ENCODE measurements at regions not wholly inside any gene's neighbourhood (a gene's known extent, or its start where the extent isn't known, plus 50 kb on each side); places are given as distances from the start of the nearest gene placed in this dataset.
A peak's percentile ranks its signal among the peaks of the same experiment; 100 is the strongest.

DNA sequence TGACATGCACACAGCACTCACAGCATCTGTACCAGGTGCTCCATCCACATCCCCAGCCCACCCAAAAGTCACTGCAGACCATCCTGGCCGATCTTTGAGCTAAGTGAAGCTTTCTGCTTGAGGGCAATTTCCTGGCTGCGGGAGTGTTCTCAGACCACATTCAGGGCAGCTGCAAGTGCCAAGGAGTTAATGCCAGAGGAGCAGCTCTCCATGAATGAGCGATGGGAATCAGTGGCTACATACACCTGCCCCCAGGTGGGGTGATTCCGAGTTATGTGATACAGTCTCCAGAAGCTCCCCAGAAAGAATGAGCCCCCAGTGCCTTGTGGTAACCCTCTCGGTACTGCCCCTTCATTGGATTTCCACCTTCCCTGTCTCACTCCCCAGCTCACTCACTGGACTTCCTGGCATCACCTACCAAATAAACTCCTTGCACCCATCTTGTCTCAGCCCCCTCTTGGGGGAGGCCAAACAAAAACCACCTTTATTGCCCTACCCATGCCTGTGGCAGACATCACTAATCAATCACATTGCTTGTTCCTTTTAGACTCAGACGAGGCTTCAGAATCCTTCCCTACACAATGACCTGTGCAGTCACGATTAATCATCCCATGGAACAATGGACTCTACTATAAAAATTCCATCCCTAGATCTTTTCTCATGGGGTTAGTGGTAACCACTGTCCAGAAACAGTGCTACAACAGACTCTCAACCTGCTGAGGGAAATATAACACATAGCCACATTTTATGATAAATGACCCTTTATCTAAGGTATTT lies 121.1 kb downstream of the IRX5 start:
- Histone ChIP-seq H3K36me3 (no peaks in the 10 kb centered on the region), H3K27me3 (peaks cover 0 to 36% (median 4%) of the 10 kb centered on the region in 3 donors), H3K9me3 (no peaks in the 10 kb centered on the region), H3K4me1 (peaks cover 0 to 5% (median 0%) of the 10 kb centered on the region in 4 donors), H3K27ac (no peak overlapping the region), H3K4me3 (no peak overlapping the region)
- TF ChIP-seq, protein P1, sequence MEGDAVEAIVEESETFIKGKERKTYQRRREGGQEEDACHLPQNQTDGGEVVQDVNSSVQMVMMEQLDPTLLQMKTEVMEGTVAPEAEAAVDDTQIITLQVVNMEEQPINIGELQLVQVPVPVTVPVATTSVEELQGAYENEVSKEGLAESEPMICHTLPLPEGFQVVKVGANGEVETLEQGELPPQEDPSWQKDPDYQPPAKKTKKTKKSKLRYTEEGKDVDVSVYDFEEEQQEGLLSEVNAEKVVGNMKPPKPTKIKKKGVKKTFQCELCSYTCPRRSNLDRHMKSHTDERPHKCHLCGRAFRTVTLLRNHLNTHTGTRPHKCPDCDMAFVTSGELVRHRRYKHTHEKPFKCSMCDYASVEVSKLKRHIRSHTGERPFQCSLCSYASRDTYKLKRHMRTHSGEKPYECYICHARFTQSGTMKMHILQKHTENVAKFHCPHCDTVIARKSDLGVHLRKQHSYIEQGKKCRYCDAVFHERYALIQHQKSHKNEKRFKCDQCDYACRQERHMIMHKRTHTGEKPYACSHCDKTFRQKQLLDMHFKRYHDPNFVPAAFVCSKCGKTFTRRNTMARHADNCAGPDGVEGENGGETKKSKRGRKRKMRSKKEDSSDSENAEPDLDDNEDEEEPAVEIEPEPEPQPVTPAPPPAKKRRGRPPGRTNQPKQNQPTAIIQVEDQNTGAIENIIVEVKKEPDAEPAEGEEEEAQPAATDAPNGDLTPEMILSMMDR (IDR thresholded peaks at IDR 0.05) = no peak
- no peak for TF ChIP-seq POLR2AphosphoS5 (IDR thresholded peaks at IDR 0.05)
- no peak for TF ChIP-seq EP300 (IDR thresholded peaks at IDR 0.05)
- no peak for TF ChIP-seq POLR2A (IDR thresholded peaks at IDR 0.05)
- WGBS, 2 donors = 77 to 80% methylated on average over 7 of the region's 7 CpGs
- peak; percentile 25 for DNase-seq
- intact Hi-C loops (cut with DNase I) = loop anchor here (2.0 kb wide), 1 partner anchor 21 kb away; no protein-coding TSS in a partner anchor

DNA sequence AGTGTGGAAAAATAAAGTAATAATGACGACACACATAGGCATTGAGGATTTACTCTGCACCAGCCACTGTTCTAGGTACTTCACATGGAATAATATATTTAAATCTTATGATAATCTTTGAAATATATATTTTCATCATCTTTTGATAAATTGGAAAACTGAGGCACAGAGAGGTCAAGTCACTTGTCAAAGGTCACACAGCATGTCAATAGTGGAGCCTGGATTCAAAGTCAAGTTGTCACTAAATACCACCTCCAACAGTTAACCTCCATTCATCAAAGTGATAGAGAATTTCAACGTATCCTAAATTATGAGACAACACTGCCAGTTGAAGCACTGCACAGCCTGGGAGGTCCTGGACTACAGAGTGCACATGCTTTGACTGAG lies 121.7 kb downstream of the IRX5 start:
- Histone ChIP-seq H3K9me3 (no peaks in the 10 kb centered on the region), H3K4me3 (no peak overlapping the region), H3K27me3 (peaks cover 0 to 42% (median 10%) of the 10 kb centered on the region in 3 donors), H3K36me3 (no peaks in the 10 kb centered on the region), H3K4me1 (peaks cover 0 to 9% (median 0%) of the 10 kb centered on the region in 4 donors), H3K27ac (no peak overlapping the region)
- 91 to 92% methylated on average over 2 of the region's 2 CpGs for WGBS, 2 donors
- DNase-seq = no peak
- intact Hi-C loops (cut with DNase I) = loop anchor here (2.0 kb wide), 1 partner anchor 20 kb away; no protein-coding TSS in a partner anchor
- TF ChIP-seq POLR2A (IDR thresholded peaks at IDR 0.05) (no peak), POLR2AphosphoS5 (IDR thresholded peaks at IDR 0.05) (no peak), EP300 (IDR thresholded peaks at IDR 0.05) (no peak)
- TF ChIP-seq, protein P1 (IDR thresholded peaks at IDR 0.05) = no peak

DNA sequence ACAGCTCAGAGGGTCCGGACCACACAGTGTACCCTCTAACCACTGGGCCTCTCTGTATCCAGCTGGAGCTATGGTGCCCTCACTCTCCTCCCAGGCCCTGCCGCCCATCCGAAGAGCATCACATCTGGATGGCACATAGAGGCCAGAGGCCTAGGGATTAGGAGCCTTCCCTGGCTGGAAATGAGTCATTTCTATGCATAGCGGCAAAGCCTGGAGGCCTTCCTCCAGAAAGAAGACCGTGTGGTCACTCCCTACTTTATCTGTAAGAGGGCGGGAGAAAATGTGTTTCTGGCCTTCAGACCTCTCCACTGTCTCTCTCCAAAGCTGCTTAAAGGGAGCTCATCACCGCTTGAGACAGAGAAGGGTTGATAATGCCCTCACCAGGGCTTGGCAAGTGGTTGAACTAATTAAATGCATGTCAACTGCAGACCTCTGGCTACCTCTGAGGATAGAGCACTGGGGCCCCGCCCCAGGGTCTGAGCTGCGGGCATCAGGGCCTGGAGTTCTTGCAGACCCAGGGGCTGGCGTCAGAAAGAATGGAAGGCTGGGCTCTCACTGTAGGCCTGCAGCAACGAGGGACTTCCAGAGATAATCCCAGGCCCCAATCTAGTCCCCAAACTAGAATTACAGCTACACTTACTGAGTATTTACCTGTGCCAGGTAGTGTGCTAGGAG lies 122.2 kb downstream of the IRX5 start:
- DNase-seq = peak; percentile 19
- no peak for TF ChIP-seq EP300 (IDR thresholded peaks at IDR 0.05)
- no peaks in the 10 kb centered on the region for H3K9me3 ChIP-seq
- peaks cover 0 to 9% (median 0%) of the 10 kb centered on the region in 4 donors for H3K4me1 ChIP-seq
- H3K36me3 ChIP-seq = no peaks in the 10 kb centered on the region
- no peak overlapping the region for H3K4me3 ChIP-seq
- H3K27ac ChIP-seq = no peak overlapping the region
- WGBS, 2 donors = 89% methylated on average over 11 of the region's 11 CpGs
- H3K27me3 ChIP-seq = peaks cover 0 to 47% (median 15%) of the 10 kb centered on the region in 3 donors
- intact Hi-C loops (cut with DNase I) = loop anchor here (2.0 kb wide), 1 partner anchor 20 kb away; no protein-coding TSS in a partner anchor

DNA sequence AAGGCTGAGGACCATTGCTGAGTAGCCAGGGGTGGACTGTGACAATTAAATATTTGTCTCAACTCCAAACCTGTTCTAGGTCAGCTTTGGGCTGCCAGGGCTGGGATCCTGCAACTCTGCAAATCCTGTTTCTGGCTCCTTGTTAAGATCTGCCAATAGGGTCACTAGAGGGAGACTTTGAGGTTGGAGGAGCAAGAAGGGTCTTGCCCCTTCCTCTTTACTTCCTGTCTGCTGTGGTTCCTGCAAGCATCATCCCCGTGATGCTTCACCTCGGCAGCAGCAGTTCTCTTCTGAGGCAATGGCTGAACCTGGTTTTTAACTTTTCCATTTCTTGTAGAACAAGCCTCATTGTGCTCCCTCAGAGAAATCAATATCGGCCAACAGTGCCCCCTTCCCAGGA lies 124.6 kb downstream of the IRX5 start:
- DNase-seq = no peak
- H3K27me3 ChIP-seq = peaks cover 0 to 62% (median 16%) of the 10 kb centered on the region in 3 donors
- no peaks in the 10 kb centered on the region for H3K36me3 ChIP-seq
- H3K9me3 ChIP-seq = no peaks in the 10 kb centered on the region
- TF ChIP-seq POLR2A (IDR thresholded peaks at IDR 0.05) = no peak
- TF ChIP-seq POLR2AphosphoS5 (IDR thresholded peaks at IDR 0.05) = no peak
- TF ChIP-seq EP300 (IDR thresholded peaks at IDR 0.05) = no peak
- TF ChIP-seq, protein P1 (IDR thresholded peaks at IDR 0.05) = no peak
- H3K27ac ChIP-seq = no peak overlapping the region
- no peak overlapping the region for H3K4me3 ChIP-seq
- 88 to 93% methylated on average over 3 of the region's 3 CpGs for WGBS, 2 donors
- peaks cover 0 to 9% (median 0%) of the 10 kb centered on the region in 4 donors for H3K4me1 ChIP-seq
- intact Hi-C loops (cut with DNase I) = no loop called here

Data from sigmoid colon (tissue), 6 donors.